ENCODE measurements at regions not wholly inside any gene's neighbourhood (a gene's known extent, or its start where the extent isn't known, plus 50 kb on each side); places are given as distances from the start of the nearest gene placed in this dataset.

DNA sequence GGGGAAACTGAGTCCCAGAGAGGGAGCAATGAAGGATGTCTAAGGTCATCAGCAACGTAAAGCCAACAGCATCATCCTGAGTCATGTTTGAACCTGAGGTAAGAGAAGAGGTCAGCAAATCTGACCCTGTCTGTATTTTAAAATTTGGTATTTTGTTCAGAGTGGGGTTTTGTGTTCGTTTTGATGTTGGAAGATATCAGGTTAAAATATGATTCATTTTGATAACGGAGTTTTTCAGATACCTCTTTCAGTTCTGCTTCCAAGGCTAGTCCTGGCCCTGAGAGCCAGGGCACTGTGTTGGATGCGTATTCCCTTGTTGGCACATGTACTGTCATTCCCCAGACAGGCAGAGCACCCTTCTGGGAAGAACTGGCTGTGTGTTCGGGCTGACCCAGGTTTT lies 291.0 kb downstream of the NSG2 start:
- DNase-seq (ENCODE audit: low read depth) = no peak

DNA sequence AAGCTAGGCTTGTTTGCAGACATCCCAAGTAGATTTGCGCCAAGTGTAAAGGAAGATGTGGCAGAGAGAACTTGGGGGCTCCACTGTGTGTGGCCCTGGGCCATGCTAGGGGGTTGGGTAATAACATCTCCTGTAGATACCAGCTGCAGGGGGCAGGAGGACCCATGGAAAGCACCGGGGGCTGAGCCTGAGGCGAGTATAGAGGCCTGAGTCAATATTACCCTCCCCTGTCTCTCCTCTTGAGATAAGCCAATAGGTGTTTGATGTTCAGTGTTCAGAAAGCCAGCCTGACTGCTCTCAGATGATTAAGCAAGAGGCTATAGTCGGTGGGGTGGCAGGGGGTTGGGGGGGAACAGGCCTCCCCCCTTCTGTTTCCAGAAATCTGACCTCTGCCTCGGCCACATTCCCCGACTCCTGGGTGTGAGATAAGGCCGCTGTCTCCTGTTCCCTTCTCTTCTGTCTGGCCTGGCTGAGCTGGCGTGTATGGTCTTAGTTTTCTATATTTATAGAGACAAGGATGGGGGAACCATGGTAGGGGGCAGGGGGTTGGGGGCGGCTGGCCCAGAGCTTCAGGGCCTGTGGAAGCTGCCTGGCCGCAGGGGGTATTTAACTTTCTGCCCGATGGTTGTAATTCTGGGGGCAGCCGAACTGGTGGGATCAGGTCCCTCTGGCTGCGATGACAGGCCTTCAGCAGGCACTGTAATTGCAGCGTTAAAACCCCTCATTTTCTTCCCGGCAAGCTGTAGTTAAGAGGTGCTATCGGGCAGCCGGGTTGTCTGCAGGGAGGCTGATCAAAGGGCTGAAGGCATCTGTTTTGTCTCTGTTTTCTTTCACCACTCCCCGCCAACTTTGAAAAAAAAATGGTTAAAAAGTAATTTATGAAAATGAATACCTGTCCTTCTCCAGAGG lies 292.0 kb downstream of the NSG2 start:
- DNase-seq (ENCODE audit: low read depth) = no peak

DNA sequence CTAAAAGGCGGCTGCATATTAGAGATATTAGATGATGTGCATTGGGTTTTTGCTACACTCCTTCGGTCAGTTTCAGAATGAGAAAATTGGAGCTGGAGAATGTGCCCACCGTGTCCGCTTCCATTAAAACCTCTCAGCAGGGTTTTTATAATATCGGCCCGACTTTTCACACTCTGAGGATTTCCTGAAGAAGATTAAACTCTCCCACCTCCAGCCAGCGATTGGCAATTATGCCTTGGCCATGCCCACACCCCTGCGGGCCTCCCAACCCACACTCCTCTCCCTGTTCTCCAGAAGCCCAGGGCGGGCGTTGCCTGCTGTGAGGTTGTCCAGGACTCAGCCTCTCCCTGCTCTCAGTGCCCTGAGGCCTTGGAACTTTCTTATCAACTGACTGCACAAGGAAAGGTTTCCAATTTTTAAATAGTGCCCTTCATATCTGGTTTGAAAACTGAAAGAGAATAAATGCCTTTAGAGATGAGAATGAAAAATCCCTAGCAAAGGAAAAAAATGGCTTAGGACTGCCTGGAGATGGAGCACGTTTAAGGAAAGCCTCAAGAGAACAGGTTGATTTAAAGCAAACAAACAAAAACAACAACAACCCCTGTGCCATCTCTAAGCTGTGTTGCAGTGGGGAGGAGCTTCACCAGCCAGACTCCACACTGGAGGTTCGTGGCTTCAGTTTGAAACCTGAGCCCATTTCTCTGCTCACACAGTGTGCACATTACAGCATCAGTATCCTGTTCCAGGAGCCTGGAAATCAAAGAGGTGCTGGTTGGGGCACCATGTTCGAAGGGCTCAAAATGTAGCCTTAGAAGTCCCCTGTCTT lies 292.9 kb downstream of the NSG2 start:
- DNase-seq (ENCODE audit: low read depth) = no peak

DNA sequence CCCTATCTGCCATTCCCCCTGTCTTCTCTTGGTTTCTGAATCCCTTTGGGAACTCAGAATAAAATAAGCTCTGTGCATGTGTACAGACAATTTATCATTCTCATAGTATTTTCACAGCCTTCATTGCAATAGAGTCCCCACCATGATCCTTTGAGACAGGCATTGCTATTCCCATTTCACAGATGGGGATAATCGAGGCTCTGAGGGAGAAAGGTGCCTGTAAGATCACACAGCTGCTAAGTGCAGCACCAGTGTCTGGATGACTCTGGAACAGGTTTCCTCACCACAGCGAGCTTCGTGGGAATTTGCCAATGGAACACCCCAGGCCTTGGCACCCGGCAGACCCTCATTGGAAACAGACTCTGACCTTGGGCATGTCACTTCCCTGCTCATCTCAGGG lies 293.6 kb downstream of the NSG2 start:
- no peak for DNase-seq (ENCODE audit: low read depth)

DNA sequence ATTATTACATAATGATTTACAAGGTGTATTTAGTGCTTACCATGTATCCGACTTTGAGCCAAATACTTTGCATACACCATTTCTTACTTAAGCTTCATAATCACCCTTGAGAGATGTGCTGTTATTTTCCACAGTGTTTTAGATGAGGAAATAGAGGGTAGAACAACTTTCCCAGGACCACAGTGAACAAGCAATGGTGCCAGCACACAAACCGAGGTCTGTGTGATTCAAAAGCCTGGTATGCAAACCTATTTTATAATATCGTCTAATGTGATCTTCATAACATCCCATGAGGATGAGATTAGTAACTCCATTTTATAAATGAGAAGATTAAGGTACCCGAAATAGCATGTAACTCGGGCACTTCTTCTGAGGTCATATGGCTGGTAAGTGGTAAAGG lies 294.7 kb downstream of the NSG2 start:
- no peak for DNase-seq (ENCODE audit: low read depth)

DNA sequence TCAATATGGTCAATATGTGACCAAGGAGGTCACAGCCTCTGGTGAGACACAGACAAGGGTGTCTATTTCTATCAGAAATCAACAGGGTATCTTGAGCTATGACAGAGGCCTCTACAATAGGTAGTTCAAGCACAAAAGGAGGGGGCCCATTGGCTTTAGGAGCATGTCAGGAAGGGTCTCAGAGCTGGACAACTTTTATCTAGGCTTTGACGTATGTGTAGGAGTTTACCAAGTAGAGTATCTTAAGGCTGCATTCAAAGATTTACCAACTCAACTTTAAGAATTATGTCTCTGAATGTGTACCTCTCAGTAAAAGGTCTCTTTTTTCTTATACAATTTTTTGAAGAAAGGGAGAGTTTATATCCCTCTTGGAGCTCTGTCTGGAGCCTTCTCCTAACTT lies 297.2 kb downstream of the NSG2 start:
- no peak for DNase-seq (ENCODE audit: low read depth)

DNA sequence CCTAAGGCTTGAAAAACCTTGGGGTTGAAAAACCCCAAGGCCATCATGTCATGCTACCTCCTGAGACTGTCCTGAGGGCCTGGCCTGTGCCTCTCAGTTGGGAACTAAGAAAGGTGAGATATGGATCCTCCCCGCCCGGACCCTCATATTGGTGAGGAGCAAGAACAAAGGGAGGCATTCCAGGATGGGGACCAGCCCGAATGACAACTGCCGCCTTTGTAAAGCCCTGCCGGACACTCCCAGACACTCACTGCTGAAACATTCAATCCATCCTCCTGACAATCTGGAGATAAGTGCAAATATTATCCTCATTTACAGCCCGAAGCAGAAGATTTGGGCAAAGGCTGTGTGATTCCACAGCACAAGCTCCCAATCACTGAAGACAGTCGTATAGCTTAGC lies 298.3 kb downstream of the NSG2 start:
- DNase-seq (ENCODE audit: low read depth) = no peak

DNA sequence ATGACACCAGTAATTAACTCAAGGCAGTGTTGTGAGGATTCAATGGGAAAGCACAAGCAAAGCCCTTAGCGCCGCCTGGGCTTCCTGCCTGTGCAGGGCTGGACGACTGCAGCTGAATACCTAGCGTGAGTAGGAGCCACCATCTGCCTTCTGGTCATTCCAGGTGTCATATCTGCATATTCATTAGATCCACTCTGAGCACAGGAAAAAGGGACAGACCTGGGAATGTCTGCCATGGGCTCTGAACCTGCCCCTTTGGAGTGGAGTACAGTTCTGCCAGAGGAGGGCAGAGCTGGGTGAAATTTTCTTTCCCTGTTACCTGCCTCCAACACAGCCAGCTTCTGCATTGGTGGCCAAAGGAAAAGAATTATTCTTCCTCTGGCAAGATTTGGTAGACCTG lies 298.8 kb downstream of the NSG2 start:
- DNase-seq (ENCODE audit: low read depth) = no peak

DNA sequence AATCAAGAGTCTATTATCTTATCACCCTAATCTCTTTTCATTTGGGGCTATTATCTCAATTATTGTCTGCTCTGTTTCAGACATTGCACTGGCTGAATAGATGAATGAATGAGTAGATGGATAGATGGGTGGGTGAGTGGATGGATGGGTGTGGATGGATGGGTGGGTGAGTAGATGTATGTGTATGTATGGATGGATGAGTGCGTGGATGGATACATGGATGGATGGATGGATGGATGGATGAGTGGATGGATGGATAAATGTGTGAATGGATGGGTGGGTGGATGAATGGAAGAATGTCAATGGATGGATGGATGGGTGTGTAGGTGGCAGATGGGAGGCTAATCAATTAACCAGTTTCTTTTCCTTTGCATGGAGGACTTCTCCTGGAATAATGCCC lies 301.7 kb downstream of the NSG2 start:
- no peak for DNase-seq (ENCODE audit: low read depth)

DNA sequence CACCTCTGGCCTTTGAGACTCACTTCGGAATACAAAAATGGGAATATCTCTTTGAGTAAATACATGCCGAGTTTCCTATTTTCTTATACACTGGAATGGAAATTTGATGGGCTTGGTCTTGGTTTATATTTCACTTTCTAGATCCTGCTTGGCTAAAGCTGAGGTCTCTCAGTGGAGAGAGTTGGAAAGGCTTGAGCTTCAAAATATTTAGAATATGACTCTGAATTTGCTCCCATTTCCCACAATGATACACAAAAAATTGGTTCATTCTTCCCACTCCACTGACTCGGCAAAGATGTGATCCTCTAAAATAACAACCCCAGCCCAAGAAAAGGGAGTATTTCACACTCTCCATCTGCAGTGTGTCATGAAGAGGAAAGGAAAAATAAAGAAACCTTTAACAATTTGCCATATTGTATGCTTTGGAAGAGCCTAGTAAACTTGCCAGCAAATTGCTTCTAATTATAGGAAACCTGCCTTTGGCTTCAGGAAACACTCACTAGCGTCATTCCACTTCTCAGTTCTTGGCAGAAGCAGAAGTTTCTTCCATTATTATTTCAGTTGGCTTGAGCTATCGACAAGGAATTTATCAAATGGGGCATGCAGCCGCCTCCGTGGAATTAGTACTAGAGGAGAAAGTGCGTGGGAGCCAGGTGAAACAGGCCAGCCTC lies 302.9 kb downstream of the NSG2 start:
- DNase-seq (ENCODE audit: low read depth) = no peak

DNA sequence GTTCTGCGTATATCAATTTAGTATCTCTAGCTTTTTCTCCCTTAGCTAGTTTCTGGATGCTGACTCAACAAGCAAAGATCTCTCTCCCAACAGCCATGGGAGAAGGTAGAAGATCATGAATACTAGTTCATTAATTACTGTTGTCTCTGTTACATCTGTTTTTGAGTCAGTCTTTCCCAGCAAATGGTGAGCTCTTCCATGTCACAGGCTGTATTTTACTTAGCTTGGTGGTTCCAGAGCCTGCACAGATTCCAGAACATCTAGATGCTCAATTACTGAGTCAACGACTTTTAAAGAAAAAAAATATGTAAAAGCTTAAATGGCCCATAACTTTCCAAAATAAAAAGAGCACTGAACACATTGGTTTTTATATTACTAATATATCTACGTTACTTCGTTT lies 307.2 kb downstream of the NSG2 start:
- DNase-seq (ENCODE audit: low read depth) = no peak

DNA sequence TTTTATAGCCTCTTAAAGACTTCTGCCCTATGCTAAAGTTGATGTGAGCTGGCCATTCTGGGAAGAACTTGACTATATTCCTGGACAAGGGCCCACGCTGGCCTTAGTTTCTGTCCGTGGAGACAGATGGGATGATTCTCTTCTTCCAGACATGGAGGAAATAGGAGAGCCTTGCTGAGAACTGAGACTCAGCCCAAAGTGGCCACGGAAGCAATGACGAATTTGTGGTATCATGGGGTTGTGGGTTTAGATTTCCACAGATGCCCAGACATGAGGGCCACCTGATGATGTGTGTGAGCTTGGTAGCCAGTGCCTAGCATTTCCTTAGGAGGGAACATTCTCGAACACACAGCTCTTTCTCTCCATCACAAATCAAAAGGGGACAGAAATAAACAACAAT lies 309.1 kb downstream of the NSG2 start:
- DNase-seq (ENCODE audit: low read depth) = no peak

DNA sequence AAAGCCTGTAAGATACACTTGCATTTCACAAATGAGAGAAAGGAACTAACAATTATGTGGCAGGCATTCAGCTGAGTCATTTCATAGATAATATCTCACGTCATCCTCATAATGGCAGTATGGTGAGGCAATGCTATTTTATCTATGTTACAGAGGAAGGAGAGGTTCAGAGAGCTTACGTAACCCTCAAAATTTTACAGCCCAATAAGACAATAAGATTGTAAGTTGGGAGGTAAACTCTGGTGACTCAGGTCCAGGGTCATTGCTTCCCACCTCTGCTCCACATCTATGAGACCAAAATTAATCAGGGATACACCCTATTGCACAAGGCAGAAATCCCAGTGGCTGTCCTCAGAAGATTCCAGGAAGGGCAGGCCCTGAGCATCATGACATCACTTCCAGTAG lies 309.7 kb downstream of the NSG2 start:
- DNase-seq (ENCODE audit: low read depth) = peak; percentile 11

DNA sequence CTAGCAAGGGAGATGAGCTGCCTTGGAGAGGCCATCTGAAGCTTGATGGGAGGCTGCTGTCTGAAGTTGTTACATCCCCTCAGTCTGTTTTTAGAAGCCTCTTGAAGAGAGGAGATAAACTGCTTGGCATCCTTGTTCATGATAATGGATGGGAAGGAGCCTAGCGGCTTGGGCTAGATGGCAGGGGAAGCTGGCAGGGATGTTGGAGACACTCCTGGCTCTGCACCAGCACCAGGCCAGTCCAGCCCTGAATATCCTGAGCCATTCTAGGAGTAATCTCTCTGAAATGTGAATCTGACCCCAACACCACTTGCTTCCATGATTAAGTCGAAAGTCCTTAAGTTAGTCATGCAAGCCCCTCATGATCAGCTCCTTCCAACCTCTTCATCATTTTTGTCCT lies 310.5 kb downstream of the NSG2 start:
- DNase-seq (ENCODE audit: low read depth) = no peak

DNA sequence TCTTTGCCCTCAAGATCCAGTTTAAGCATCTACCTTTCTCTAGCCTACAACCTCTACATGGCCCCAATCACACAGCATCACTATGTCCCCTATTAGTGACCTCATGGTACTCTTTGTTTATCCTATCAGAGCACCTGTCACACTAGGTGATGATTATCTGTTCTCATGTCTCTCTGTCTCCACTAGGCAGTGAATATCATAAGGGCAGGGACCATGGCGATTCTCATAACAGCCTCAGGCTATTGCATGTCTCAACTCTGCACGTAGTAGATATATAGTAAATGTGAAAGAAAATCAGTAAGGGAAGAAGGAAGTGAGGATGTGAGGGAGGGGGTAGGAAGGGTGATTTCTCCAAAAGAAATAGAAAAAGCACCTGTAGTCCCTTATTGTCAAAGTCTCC lies 311.0 kb downstream of the NSG2 start:
- no peak for DNase-seq (ENCODE audit: low read depth)

DNA sequence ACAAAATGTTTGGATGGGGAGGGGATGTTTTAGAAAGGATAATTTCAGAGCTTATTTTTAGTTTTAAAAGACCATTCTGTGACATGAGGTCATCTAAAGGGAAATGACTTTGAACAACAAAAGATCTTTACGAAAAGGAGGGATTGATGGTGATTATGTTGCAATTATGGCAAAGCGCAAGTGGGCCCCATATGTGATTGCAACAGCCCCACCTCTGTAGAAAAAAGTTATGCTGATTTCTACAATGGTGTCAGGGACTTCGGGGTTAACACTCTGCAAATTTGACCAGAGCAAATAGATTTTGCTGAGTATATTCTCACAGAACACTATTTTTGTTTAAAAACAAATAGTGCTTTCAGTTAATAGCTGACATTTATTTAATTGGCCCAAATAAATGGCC lies 312.8 kb downstream of the NSG2 start:
- no peak for DNase-seq (ENCODE audit: low read depth)

DNA sequence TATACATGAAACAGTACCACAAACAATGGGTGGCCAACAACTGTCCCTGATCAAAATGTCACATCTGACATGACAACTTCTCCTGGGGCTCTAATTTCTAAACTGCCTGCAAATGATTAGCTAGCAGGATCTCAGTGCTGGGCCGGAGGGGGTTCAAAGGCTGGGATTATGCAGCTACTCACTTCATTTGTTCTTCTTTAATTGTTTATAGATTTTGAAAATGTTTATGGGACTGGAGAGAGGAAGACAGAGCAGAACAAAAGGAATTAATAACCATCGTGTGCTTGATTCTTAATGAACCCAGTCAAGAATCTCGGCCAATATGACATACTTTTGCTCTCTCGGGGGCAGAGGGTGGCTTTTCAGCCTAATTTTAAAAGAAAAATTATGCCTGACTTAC lies 313.6 kb downstream of the NSG2 start:
- DNase-seq (ENCODE audit: low read depth) = no peak

DNA sequence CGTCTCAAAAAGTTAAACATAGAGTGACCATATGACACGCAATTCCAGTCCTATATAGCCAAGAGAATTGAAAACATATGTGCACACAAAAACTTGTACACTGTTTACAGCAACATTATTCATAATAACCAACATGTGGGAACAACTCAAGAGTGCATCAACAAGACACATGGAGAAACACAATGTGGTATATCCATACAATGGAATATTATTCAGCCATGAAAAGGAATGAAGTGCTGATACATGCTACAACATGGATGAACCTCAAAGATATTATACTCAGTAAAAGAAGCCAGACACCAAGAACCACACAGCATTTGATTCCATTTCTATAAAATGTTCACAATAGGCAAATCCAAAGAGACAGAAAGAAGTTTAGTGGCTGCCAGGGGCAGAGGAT lies 317.0 kb downstream of the NSG2 start:
- no peak for DNase-seq (ENCODE audit: low read depth)

DNA sequence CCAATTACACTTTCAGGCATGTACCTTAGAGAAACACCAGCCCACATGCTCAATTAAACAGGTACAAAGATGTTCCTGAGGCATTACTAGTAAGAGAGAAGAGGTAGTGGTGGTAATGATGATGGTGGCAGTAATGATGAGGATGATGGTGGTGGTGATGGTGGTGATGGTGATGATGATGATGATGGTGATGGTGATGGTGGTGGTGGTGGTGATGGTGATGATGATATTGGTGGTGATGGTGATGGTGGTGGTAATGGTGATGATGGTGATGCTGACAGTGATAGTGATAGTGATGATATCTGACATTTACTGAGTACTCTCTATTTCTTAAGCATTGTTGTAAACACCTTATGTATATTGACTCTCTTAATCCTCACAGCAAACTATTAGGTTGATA lies 318.4 kb downstream of the NSG2 start:
- no peak for DNase-seq (ENCODE audit: low read depth)

DNA sequence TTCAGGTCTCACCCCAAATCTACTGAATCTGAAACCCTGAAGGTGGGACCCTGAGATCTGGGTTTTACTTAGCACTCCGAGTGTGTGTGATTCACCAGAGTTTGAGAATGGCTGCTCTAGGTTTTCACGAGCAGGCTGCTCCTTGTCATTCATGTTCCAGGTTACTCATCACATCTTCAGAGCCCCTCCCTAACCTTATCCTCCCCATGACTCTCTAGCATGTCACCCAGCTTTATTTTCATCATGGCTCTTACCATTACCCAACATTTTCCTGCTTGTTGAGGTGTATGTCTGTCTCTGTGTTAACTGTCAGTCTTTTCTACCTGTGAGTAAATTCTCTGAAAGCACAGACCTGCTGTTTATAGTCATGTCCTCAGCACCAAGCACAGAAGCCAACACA lies 319.2 kb downstream of the NSG2 start:
- no peak for DNase-seq (ENCODE audit: low read depth)

DNA sequence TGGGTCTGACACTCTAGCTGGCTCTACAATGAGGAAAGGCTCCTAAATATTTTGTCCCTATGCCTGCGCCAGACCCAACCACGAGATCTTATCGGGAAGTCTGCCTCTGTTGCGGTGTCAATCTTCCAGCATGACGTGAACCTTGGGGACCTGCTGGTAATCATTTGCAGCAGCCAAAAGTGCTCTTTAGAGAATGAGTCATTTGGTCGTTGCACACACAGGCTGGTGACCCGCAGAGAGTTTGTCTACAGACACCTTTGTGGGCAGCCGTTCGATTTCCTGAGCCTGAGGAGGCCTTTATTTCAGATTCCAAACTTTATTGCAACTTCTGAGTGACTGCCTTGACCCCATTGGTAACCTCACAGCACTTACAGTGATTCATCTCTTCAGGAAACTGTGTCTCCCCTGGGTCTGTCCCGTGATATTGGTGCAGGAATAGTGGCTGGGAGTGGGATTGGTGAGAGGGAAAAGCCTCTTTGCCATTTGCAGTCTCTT lies 326.1 kb downstream of the NSG2 start:
- DNase-seq (ENCODE audit: low read depth) = no peak

DNA sequence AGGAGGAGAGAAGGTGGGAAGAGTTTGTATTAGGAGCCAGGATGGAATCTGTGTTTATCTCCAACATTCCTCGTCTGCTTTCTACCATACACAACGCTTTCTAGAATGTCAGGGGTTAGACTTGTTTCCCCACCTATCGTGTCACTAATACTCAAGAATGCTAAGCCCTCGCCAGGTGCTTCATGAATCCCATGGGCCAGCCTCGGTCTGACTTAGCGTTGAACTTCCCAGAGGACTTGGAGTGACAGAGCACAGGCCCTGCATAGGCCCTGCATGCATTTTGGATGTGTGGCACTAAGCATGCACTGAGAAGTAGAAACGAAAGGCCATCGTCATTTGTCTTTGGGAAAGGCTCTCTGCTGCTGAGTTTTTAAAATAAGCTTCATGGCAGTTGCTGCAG lies 328.7 kb downstream of the NSG2 start:
- DNase-seq (ENCODE audit: low read depth) = no peak

DNA sequence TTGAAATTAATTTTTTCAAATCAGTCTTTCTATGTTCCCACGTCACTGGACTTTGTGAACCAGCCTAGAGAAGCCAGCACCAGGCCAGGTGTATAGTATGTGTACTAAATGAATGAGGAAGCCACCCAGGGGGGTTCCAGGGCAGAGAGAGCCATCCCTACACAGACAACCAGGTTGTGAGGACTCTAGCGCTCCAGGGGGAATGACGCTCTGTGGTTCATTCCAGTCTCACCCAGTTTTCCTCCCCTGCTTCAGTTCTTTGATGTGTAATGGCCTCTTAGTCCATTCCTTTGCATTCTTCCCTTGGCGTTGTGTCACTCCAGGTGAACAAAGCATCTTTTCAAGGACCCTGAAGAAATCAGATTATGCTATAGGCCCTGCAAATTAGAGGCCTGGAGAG lies 330.6 kb downstream of the NSG2 start:
- DNase-seq (ENCODE audit: low read depth) = no peak
